ENCODE measurements at regions not wholly inside any gene's neighbourhood (a gene's known extent, or its start where the extent isn't known, plus 50 kb on each side); places are given as distances from the start of the nearest gene placed in this dataset.

DNA sequence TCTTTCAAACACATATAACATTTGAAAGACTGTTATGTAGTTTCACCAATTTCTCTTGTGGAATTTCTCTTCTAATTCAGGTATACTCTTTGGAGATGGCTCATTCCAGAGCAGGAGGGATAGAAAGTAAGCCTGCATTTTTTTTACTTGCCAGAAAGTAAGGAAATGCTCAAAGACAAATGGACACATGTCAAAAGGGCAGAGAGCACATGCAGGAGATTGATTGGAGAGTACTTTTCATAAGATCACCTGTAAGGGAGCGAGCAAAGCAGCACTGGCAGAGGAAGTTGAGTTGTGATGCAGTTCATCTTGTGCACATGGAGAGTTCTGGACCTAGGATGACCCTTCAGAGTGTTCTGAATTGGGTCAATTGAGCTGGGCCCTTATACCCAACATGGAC, 51.4 kb upstream of the FBXO33 start:
- ATAC-seq, result no peak
- H3K4me1 Mint-ChIP-seq, result no peaks in the 10 kb centered on the region
- H3K27me3 Mint-ChIP-seq, result no peaks in the 10 kb centered on the region
- no peaks in the 10 kb centered on the region for H3K9me3 Mint-ChIP-seq
- H3K4me3 Mint-ChIP-seq, result no peak overlapping the region
- no peak overlapping the region for H3K27ac Mint-ChIP-seq
- DNase-seq, result no peak

All from stimulated activated naive CD8-positive, alpha-beta T cell treated with anti-CD3 and anti-CD28 coated beads, Interleukin-15, amount 100 ng/mL, for 72 hours (primary cell).